ENCODE measurements at regions not wholly inside any gene's neighbourhood (a gene's known extent, or its start where the extent isn't known, plus 50 kb on each side); places are given as distances from the start of the nearest gene placed in this dataset.
"Not testable (repeated sequence)": the region's sequence is repeated elsewhere in the genome, so short reads cannot be mapped to it uniquely, and the experiment has no call there.

- DNase-seq (ENCODE audit: low spot score) (no peak), ATAC-seq (ENCODE audit: low read depth) (no peak)
- Histone ChIP-seq H3K9me3 (ENCODE audit: severe bottlenecking) (no peaks in the 10 kb centered on the region), H3K27me3 (ENCODE audit: insufficient read depth, poor library complexity, severe bottlenecking) (no peaks in the 10 kb centered on the region), H3K4me3 (ENCODE audit: severe bottlenecking) (no peak overlapping the region), H3K36me3 (ENCODE audit: low read depth) (no peaks in the 10 kb centered on the region), H3K27ac (ENCODE audit: poor library complexity, severe bottlenecking) (no peak overlapping the region), H3K4me1 (ENCODE audit: insufficient read depth, poor library complexity, severe bottlenecking) (peaks cover 8% of the 10 kb centered on the region)
- TF ChIP-seq CTCF (IDR thresholded peaks at IDR 0.05; ENCODE audit: poor library complexity, severe bottlenecking), result no peak
Measured at GRCh38 chr10:33655921-33656320, 321.5 kb upstream of the NRP1 start.

- no peak overlapping the region for H3K27ac ChIP-seq (ENCODE audit: poor library complexity, severe bottlenecking)
- H3K4me1 ChIP-seq (ENCODE audit: insufficient read depth, poor library complexity, severe bottlenecking), result peaks cover 8% of the 10 kb centered on the region
- H3K4me3 ChIP-seq (ENCODE audit: severe bottlenecking), result no peak overlapping the region
- no peaks in the 10 kb centered on the region for H3K9me3 ChIP-seq (ENCODE audit: severe bottlenecking)
- no peaks in the 10 kb centered on the region for H3K27me3 ChIP-seq (ENCODE audit: insufficient read depth, poor library complexity, severe bottlenecking)
- no peak for TF ChIP-seq CTCF (IDR thresholded peaks at IDR 0.05; ENCODE audit: poor library complexity, severe bottlenecking)
- no peak for ATAC-seq (ENCODE audit: low read depth)
- no peaks in the 10 kb centered on the region for H3K36me3 ChIP-seq (ENCODE audit: low read depth)
- DNase-seq (ENCODE audit: low spot score), result no peak
Measured at GRCh38 chr10:33655165-33655815, 320.8 kb upstream of the NRP1 start.

GRCh38 chr10:33653584-33654367, 319.3 kb upstream of the NRP1 start:
- Histone ChIP-seq H3K9me3 (ENCODE audit: severe bottlenecking) (no peaks in the 10 kb centered on the region), H3K27ac (ENCODE audit: poor library complexity, severe bottlenecking) (peak overlapping the region; percentile 59), H3K4me1 (ENCODE audit: insufficient read depth, poor library complexity, severe bottlenecking) (peaks cover 8% of the 10 kb centered on the region), H3K27me3 (ENCODE audit: insufficient read depth, poor library complexity, severe bottlenecking) (no peaks in the 10 kb centered on the region), H3K4me3 (ENCODE audit: severe bottlenecking) (no peak overlapping the region), H3K36me3 (ENCODE audit: low read depth) (no peaks in the 10 kb centered on the region)
- TF ChIP-seq CTCF (IDR thresholded peaks at IDR 0.05; ENCODE audit: poor library complexity, severe bottlenecking), result no peak
- ATAC-seq (ENCODE audit: low read depth), result peak; percentile 67
- no peak for DNase-seq (ENCODE audit: low spot score)

GRCh38 chr10:33652870-33653269, 318.4 kb upstream of the NRP1 start:
- H3K9me3 ChIP-seq (ENCODE audit: severe bottlenecking), result no peaks in the 10 kb centered on the region
- no peak for TF ChIP-seq CTCF (IDR thresholded peaks at IDR 0.05; ENCODE audit: poor library complexity, severe bottlenecking)
- ATAC-seq (ENCODE audit: low read depth) (no peak), DNase-seq (ENCODE audit: low spot score) (no peak)
- H3K4me3 ChIP-seq (ENCODE audit: severe bottlenecking), result no peak overlapping the region
- H3K27me3 ChIP-seq (ENCODE audit: insufficient read depth, poor library complexity, severe bottlenecking), result no peaks in the 10 kb centered on the region
- H3K4me1 ChIP-seq (ENCODE audit: insufficient read depth, poor library complexity, severe bottlenecking), result peaks cover 8% of the 10 kb centered on the region
- H3K36me3 ChIP-seq (ENCODE audit: low read depth), result no peaks in the 10 kb centered on the region
- peak overlapping the region; percentile 59 for H3K27ac ChIP-seq (ENCODE audit: poor library complexity, severe bottlenecking)

GRCh38 chr10:33650131-33650530, 315.7 kb upstream of the NRP1 start:
- H3K27ac ChIP-seq (ENCODE audit: poor library complexity, severe bottlenecking); ATAC-seq (ENCODE audit: low read depth); H3K27me3 ChIP-seq (ENCODE audit: insufficient read depth, poor library complexity, severe bottlenecking); DNase-seq (ENCODE audit: low spot score); H3K4me1 ChIP-seq (ENCODE audit: insufficient read depth, poor library complexity, severe bottlenecking); H3K9me3 ChIP-seq (ENCODE audit: severe bottlenecking); H3K36me3 ChIP-seq (ENCODE audit: low read depth); H3K4me3 ChIP-seq (ENCODE audit: severe bottlenecking): not testable (repeated sequence)
